Neural cell (in vitro differentiated cells): ENCODE measurements at regions not wholly inside any gene's neighbourhood (a gene's known extent, or its start where the extent isn't known, plus 50 kb on each side); places are given as distances from the start of the nearest gene placed in this dataset.
"Not testable (repeated sequence)": the region's sequence is repeated elsewhere in the genome, so short reads cannot be mapped to it uniquely, and the experiment has no call there.

Experiments used
- H2AFZ ChIP-seq: fragments of 200-600, 300-800 bp; sonication (generic), shearing (Covaris generic); 2 replicates; pipeline ENCODE4 v1.6.0; 2014; ENCODE audit warnings: low read depth, mild to moderate bottlenecking, antibody characterized with exemption, low read length, moderate library complexity
- H3F3A ChIP-seq: fragments of 200-600 bp; shearing (Covaris generic); 2 replicates; pipeline ENCODE4 v1.6.1; 2016; ENCODE audit warnings: mild to moderate bottlenecking, moderate library complexity, mixed read lengths, antibody characterized with exemption, low read length; ENCODE audit not compliant: insufficient read depth, poor library complexity, severe bottlenecking
- H3K27ac ChIP-seq: fragments of 200-600, 300-800 bp; sonication (generic), shearing (Covaris generic); 2 replicates; pipeline ENCODE4 v1.5.1; 2014; ENCODE audit warnings: mild to moderate bottlenecking, low read length, moderate library complexity
- H3K27me3 ChIP-seq: fragments of 300-800, 200-600 bp; sonication (generic), shearing (Covaris generic); 2 replicates; pipeline ENCODE4 v1.6.0; 2014; ENCODE audit warnings: mild to moderate bottlenecking, low read depth, low read length, moderate library complexity; ENCODE audit not compliant: insufficient read depth
- H3K36me3 ChIP-seq: fragments of 300-800, 200-600 bp; sonication (generic), shearing (Covaris generic); 2 replicates; pipeline ENCODE4 v1.5.1; 2014; ENCODE audit warnings: mild to moderate bottlenecking, antibody characterized with exemption, low read length, moderate library complexity; ENCODE audit not compliant: insufficient read depth
- H3K4me2 ChIP-seq: fragments of 300-800, 200-600 bp; sonication (generic), shearing (Covaris generic); 2 replicates; pipeline ENCODE4 v1.6.0; 2014; ENCODE audit warnings: mild to moderate bottlenecking, low read length
- H3K4me3 ChIP-seq: fragments of 300-800, 200-600 bp; sonication (generic), shearing (Covaris generic); 2 replicates; pipeline ENCODE4 v1.5.1; 2014; ENCODE audit warnings: mild to moderate bottlenecking, low read length, moderate library complexity
- H3K79me2 ChIP-seq: fragments of 200-600 bp; shearing (Covaris generic); replicated peaks from 2 replicates; pipeline ENCODE4 v1.6.0; 2014; ENCODE audit warnings: mild to moderate bottlenecking, low read length, moderate library complexity; ENCODE audit not compliant: insufficient read depth
- H3K9ac ChIP-seq: fragments of 300-800, 200-600 bp; sonication (generic), shearing (Covaris generic); 2 replicates; pipeline ENCODE4 v1.6.1; 2016; ENCODE audit warnings: mild to moderate bottlenecking, low read length, mixed read lengths
- H3K9me2 ChIP-seq: fragments of 200-600 bp; shearing (Covaris generic); 2 replicates; pipeline ENCODE4 v1.6.1; 2016; ENCODE audit warnings: mild to moderate bottlenecking, low read length, mixed read lengths; ENCODE audit not compliant: insufficient read depth
- H3K9me3 ChIP-seq: fragments of 200-600, 300-800 bp; sonication (generic), shearing (Covaris generic); 2 replicates; pipeline ENCODE4 v1.6.1; 2016; ENCODE audit warnings: mild to moderate bottlenecking, mixed run types, low read length, moderate library complexity, mixed read lengths
- H4K20me1 ChIP-seq: fragments of 200-600 bp; shearing (Covaris generic); 2 replicates; pipeline ENCODE4 v1.6.1; 2016; ENCODE audit warnings: mild to moderate bottlenecking, mixed run types; ENCODE audit not compliant: insufficient read depth
- CTCF ChIP-seq: fragments of 450-650 bp; IDR thresholded peaks from 2 replicates; pipeline ENCODE4 v1.5.1; 2014; ENCODE audit warnings: antibody characterized with exemption, mild to moderate bottlenecking, moderate library complexity; ENCODE audit not compliant: poor library complexity, severe bottlenecking
- EP300 ChIP-seq: fragments of 450-650 bp; conservative IDR thresholded peaks from 2 replicates; pipeline ENCODE4 v1.6.1; 2014; ENCODE audit warnings: antibody characterized with exemption, mild to moderate bottlenecking, moderate library complexity; ENCODE audit not compliant: poor library complexity, severe bottlenecking
- REST ChIP-seq: IDR thresholded peaks from 2 replicates; pipeline ENCODE4 v1.6.1; 2012; ENCODE audit warnings: borderline replicate concordance
- SMC3 ChIP-seq: fragments of 450-650 bp; conservative IDR thresholded peaks from 2 replicates; pipeline ENCODE4 v1.6.1; 2014; ENCODE audit warnings: antibody characterized with exemption, mild to moderate bottlenecking, moderate library complexity; ENCODE audit not compliant: poor library complexity
- TAF1 ChIP-seq: IDR thresholded peaks from 2 replicates; pipeline ENCODE4 v1.6.1; 2012; ENCODE audit warnings: low read depth

GRCh38 chr7:130856866-130857265 is 122.9 kb upstream of the KLF14 start:
- TF ChIP-seq TAF1 (no peak), SMC3 (no peak), EP300 (no peak)

GRCh38 chr7:130860832-130861231 is 126.8 kb upstream of the KLF14 start:
- not testable (repeated sequence) for H3K9ac ChIP-seq, H3K4me2 ChIP-seq, H2AFZ ChIP-seq, H3K9me2 ChIP-seq, H3K4me3 ChIP-seq, H4K20me1 ChIP-seq, H3F3A ChIP-seq, H3K36me3 ChIP-seq, H3K79me2 ChIP-seq, H3K27ac ChIP-seq, H3K27me3 ChIP-seq
- H3K9me3 ChIP-seq: peaks cover 13% of the 10 kb centered on the region

More at GRCh38 chr7:130856866-130857265, 122.9 kb upstream of the KLF14 start:
- Histone ChIP-seq H3K9ac (no peak overlapping the region), H3K79me2 (no peaks in the 10 kb centered on the region), H3K27me3 (no peaks in the 10 kb centered on the region), H3K36me3 (no peaks in the 10 kb centered on the region), H3F3A (no peaks in the 10 kb centered on the region), H3K4me3 (no peak overlapping the region), H3K9me2 (no peaks in the 10 kb centered on the region), H3K9me3 (peaks cover 14% of the 10 kb centered on the region), H4K20me1 (no peaks in the 10 kb centered on the region), H2AFZ (no peak overlapping the region), H3K27ac (no peak overlapping the region), H3K4me2 (no peak overlapping the region)

- Histone ChIP-seq H3K36me3 (no peaks in the 10 kb centered on the region), H3K9me3 (no peaks in the 10 kb centered on the region), H3F3A (no peaks in the 10 kb centered on the region), H3K9ac (no peak overlapping the region), H2AFZ (no peak overlapping the region), H3K27me3 (no peaks in the 10 kb centered on the region), H3K79me2 (no peaks in the 10 kb centered on the region), H3K4me2 (no peak overlapping the region), H4K20me1 (no peaks in the 10 kb centered on the region), H3K9me2 (no peaks in the 10 kb centered on the region), H3K4me3 (no peak overlapping the region), H3K27ac (no peak overlapping the region)
- TF ChIP-seq REST (no peak), CTCF (peak; percentile 47)
Measured at GRCh38 chr7:130865408-130866236, 131.6 kb upstream of the KLF14 start.
